DOHH2 (cell line): ENCODE measurements at regions not wholly inside any gene's neighbourhood (a gene's known extent, or its start where the extent isn't known, plus 50 kb on each side); places are given as distances from the start of the nearest gene placed in this dataset.

Source experiments
- H3F3A ChIP-seq: fragments of 200-600 bp; sonication (generic), shearing (Covaris generic); 2 replicates; pipeline ENCODE4 v1.6.0; 2016; ENCODE audit warnings: antibody characterized with exemption, mild to moderate bottlenecking; ENCODE audit not compliant: control insufficient read depth, insufficient read depth
- H3K27ac ChIP-seq: fragments of 200-600 bp; sonication (generic); 2 replicates; pipeline ENCODE4 v1.5.1; 2014; ENCODE audit warnings: low read depth, mild to moderate bottlenecking, low read length, moderate library complexity
- H3K27me3 ChIP-seq: fragments of 200-600 bp; sonication (generic); 2 replicates; pipeline ENCODE4 v1.6.1; 2014; ENCODE audit warnings: mild to moderate bottlenecking, low read length, mixed read lengths; ENCODE audit not compliant: control insufficient read depth
- H3K36me3 ChIP-seq: fragments of 200-600 bp; sonication (generic); 2 replicates; pipeline ENCODE4 v1.6.1; 2014; ENCODE audit warnings: mild to moderate bottlenecking, low read length, moderate library complexity, mixed read lengths; ENCODE audit not compliant: control insufficient read depth
- H3K4me1 ChIP-seq: fragments of 200-600 bp; sonication (generic); 2 replicates; pipeline ENCODE4 v1.6.1; 2014; ENCODE audit warnings: mild to moderate bottlenecking, low read length, mixed read lengths; ENCODE audit not compliant: control insufficient read depth
- H3K4me2 ChIP-seq: fragments of 200-600 bp; sonication (generic); 2 replicates; pipeline ENCODE4 v1.6.0; 2014; ENCODE audit warnings: mild to moderate bottlenecking, low read length, moderate library complexity
- H3K4me3 ChIP-seq: fragments of 200-600 bp; sonication (generic); 2 replicates; pipeline ENCODE4 v1.5.1; 2014; ENCODE audit warnings: mild to moderate bottlenecking, low read length, mixed read lengths
- H3K79me2 ChIP-seq: fragments of 200-600 bp; sonication (generic); 2 replicates; pipeline ENCODE4 v1.6.1; 2014; ENCODE audit warnings: mild to moderate bottlenecking, low read length, mixed read lengths; ENCODE audit not compliant: control insufficient read depth
- H3K9me2 ChIP-seq: fragments of 200-600 bp; sonication (generic); replicated peaks from 2 replicates; pipeline ENCODE4 v1.6.1; 2014; ENCODE audit warnings: mild to moderate bottlenecking, low read length, mixed read lengths; ENCODE audit not compliant: control insufficient read depth
- H3K9me3 ChIP-seq: fragments of 200-600 bp; sonication (generic); 2 replicates; pipeline ENCODE4 v1.6.1; 2014; ENCODE audit warnings: antibody characterized with exemption, low read length, mixed read lengths; ENCODE audit not compliant: control insufficient read depth, insufficient read depth
- H4K20me1 ChIP-seq: fragments of 200-600 bp; sonication (generic); 2 replicates; pipeline ENCODE4 v1.6.0; 2014; ENCODE audit warnings: low read depth, mild to moderate bottlenecking, antibody characterized with exemption, low read length, moderate library complexity; ENCODE audit not compliant: control insufficient read depth, insufficient read depth
- EZH2phosphoT487 ChIP-seq: fragments of 200-600 bp; sonication (generic); IDR thresholded peaks from 2 replicates; pipeline ENCODE4 v1.6.1; 2017; ENCODE audit warnings: borderline replicate concordance, mild to moderate bottlenecking, antibody characterized with exemption, low read length, moderate library complexity, mixed read lengths
- TF ChIP-seq, protein P1 (sequence below): fragments of 200-600 bp; sonication (generic); IDR thresholded peaks from one replicate; pipeline ENCODE4 v1.5.1; 2014; ENCODE audit warnings: antibody characterized with exemption, mild to moderate bottlenecking, low read depth, low read length; ENCODE audit not compliant: poor library complexity, severe bottlenecking

DNA sequence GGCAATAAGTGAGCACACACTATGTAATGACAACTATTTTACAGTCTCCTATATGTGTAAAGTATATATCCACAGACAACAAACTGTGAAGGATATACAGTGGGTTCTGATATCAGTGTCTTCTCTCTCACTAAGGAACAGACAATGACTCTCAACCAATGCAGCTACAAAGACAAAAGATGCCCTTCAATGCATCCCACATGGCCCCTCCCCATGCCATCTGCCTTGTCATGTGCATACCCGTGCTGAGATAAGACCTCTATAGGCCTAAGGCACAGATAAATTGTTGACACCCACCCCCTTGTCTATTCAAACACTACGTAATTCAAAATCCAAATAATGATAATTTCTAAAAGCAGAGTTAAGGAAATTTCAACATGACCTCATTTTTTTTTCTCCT lies 1123.5 kb upstream of the MAP3K7 start:
- Histone ChIP-seq H3K9me3 (no peaks in the 10 kb centered on the region), H3K79me2 (no peaks in the 10 kb centered on the region), H3F3A (no peaks in the 10 kb centered on the region), H3K4me3 (no peak overlapping the region), H4K20me1 (no peaks in the 10 kb centered on the region), H3K27me3 (no peaks in the 10 kb centered on the region), H3K9me2 (no peaks in the 10 kb centered on the region), H3K4me1 (no peaks in the 10 kb centered on the region), H3K4me2 (no peak overlapping the region), H3K27ac (no peak overlapping the region), H3K36me3 (no peaks in the 10 kb centered on the region)
- TF ChIP-seq, protein P1, sequence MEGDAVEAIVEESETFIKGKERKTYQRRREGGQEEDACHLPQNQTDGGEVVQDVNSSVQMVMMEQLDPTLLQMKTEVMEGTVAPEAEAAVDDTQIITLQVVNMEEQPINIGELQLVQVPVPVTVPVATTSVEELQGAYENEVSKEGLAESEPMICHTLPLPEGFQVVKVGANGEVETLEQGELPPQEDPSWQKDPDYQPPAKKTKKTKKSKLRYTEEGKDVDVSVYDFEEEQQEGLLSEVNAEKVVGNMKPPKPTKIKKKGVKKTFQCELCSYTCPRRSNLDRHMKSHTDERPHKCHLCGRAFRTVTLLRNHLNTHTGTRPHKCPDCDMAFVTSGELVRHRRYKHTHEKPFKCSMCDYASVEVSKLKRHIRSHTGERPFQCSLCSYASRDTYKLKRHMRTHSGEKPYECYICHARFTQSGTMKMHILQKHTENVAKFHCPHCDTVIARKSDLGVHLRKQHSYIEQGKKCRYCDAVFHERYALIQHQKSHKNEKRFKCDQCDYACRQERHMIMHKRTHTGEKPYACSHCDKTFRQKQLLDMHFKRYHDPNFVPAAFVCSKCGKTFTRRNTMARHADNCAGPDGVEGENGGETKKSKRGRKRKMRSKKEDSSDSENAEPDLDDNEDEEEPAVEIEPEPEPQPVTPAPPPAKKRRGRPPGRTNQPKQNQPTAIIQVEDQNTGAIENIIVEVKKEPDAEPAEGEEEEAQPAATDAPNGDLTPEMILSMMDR, result no peak
- TF ChIP-seq EZH2phosphoT487, result no peak

DNA sequence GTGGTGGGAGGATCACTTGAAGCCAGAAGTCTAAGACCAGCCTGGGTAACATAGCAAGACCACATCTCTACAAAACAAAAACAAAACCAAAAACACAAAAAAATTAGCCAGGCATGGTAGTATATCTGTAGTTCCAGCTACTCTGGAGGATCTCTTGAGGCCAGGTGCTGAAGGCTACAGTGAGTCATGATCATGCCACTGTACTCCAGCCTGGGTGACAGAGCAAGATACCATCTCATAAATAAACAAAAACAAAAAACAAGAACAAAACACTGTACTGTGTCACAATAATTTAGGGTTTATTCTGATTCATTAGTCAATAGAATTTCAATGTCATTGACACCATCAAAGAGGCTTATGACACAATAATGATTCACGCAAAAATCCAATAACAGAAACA lies 1121.7 kb upstream of the MAP3K7 start:
- Histone ChIP-seq H3K27ac (no peak overlapping the region), H4K20me1 (no peaks in the 10 kb centered on the region), H3K9me3 (no peaks in the 10 kb centered on the region), H3F3A (no peaks in the 10 kb centered on the region), H3K4me1 (no peaks in the 10 kb centered on the region), H3K9me2 (no peaks in the 10 kb centered on the region), H3K4me2 (no peak overlapping the region), H3K4me3 (no peak overlapping the region), H3K36me3 (no peaks in the 10 kb centered on the region), H3K79me2 (no peaks in the 10 kb centered on the region), H3K27me3 (no peaks in the 10 kb centered on the region)
- no peak for TF ChIP-seq EZH2phosphoT487
- TF ChIP-seq, protein P1, result no peak

DNA sequence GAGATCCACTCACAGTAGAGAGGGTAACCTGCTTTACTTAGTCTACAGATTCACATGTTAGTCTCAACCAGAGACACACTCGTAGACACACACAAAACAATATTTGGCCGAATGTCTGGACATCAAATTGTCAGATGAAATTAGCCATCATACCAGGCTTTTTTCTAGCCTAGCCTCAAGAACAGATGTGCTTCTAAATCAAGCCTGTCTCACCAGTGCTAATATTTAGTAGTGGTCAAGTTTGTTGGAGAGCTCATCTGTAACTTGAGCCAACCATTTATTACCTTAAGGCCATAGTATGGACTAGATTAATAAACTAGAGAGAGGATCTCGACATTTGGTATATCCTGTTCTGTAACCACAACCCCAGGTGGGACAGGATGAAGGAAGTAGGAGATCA lies 1118.8 kb upstream of the MAP3K7 start:
- no peaks in the 10 kb centered on the region for H3F3A ChIP-seq
- no peaks in the 10 kb centered on the region for H3K36me3 ChIP-seq
- H3K9me2 ChIP-seq, result no peaks in the 10 kb centered on the region
- H4K20me1 ChIP-seq, result no peaks in the 10 kb centered on the region
- H3K79me2 ChIP-seq, result no peaks in the 10 kb centered on the region
- H3K9me3 ChIP-seq, result no peaks in the 10 kb centered on the region
- H3K27ac ChIP-seq, result no peak overlapping the region
- H3K4me3 ChIP-seq, result no peak overlapping the region
- TF ChIP-seq EZH2phosphoT487, result no peak
- no peaks in the 10 kb centered on the region for H3K27me3 ChIP-seq
- no peaks in the 10 kb centered on the region for H3K4me1 ChIP-seq
- no peak overlapping the region for H3K4me2 ChIP-seq

DNA sequence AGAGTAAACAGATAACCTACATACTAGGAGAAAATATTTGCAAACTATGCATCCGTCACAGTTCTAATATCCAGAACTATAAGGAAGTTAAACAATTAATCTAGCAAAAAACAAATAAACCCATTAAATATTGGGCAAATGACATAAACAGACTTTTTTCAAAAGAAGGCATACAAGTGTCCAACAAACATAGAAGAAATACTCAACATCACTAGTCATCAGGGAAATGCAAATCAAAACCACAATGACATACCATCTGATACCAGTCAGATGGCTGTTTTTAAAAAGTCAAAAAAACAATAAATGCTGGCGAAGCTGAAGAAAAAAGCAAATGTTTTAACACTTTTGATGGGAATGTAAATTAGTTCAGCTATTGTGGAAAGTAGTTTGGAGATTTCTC lies 1117.7 kb upstream of the MAP3K7 start:
- H3K27me3 ChIP-seq, result no peaks in the 10 kb centered on the region
- H3K9me2 ChIP-seq, result no peaks in the 10 kb centered on the region
- no peaks in the 10 kb centered on the region for H3F3A ChIP-seq
- H3K4me3 ChIP-seq, result no peak overlapping the region
- TF ChIP-seq EZH2phosphoT487, result no peak
- no peak overlapping the region for H3K4me2 ChIP-seq
- no peaks in the 10 kb centered on the region for H3K36me3 ChIP-seq
- no peaks in the 10 kb centered on the region for H4K20me1 ChIP-seq
- no peak overlapping the region for H3K27ac ChIP-seq
- H3K79me2 ChIP-seq, result no peaks in the 10 kb centered on the region
- H3K4me1 ChIP-seq, result no peaks in the 10 kb centered on the region
- no peaks in the 10 kb centered on the region for H3K9me3 ChIP-seq
